Kasumi-1 (cell line): ENCODE measurements at regions not wholly inside any gene's neighbourhood (a gene's known extent, or its start where the extent isn't known, plus 50 kb on each side); places are given as distances from the start of the nearest gene placed in this dataset.

ENCODE experiments used
- DNase-seq, 2 experiments: peaks; one replicate each; lab custom pipeline; 2025; lab: John Stamatoyannopoulos, UW

DNA sequence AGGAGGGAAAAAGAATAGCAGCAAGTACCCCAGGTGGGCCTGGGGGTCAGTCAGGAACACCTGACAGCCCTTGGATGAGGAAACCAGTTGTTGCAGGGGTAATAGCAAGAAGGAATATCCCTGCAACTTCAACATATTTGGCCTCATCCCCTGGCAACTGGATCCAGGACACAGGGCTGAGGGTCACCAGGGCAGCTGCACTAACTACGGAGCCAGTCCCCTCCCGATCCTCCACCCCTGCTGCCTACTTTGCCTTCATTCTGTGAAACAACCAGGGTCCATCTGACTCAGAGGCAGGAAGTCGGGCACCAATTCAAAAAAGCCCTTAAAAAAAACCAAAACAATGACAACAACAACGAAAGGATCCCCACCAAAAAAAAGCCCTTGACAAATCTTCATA is 52.9 kb downstream of the FRMPD3 start:
- no peak for DNase-seq

DNA sequence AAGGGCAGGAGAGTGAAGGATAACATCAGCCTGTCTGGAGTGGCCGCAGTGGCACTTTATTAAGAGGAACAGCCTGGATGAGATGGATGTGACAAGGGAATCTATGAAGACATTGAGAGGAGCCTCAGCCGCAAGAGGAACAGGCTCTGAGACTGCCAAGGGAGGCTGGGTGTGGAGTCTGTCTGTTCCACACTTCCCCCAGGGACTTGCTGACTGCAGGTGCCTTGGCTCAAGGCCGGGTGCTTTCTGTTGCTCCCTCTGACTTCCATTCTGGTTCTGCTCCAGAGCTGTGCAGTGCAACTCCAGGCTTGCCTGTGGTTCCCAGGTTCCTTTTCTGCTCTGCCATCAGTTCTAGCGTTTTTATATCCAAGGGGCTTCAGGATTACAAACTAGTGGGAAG is 54.6 kb downstream of the FRMPD3 start:
- no peak for DNase-seq

DNA sequence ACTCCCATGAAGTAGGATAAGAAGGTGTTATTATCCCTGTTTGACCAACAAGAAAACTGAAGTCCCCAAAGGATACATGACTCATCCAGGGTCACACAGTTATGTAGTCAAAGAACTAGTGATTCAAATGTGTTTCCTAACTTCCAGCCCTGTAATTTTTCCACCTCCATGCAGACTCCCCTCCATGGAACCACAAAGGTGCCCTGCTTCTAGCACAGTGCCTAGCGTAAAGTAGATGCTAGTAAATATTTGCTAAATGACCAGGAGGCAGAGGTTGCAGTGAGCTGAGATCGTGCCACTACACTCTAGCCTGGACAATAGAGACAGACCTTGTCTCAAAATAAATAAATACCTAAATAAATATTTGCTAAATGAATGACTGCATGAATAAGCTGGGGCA is 55.8 kb downstream of the FRMPD3 start:
- no peak for DNase-seq

DNA sequence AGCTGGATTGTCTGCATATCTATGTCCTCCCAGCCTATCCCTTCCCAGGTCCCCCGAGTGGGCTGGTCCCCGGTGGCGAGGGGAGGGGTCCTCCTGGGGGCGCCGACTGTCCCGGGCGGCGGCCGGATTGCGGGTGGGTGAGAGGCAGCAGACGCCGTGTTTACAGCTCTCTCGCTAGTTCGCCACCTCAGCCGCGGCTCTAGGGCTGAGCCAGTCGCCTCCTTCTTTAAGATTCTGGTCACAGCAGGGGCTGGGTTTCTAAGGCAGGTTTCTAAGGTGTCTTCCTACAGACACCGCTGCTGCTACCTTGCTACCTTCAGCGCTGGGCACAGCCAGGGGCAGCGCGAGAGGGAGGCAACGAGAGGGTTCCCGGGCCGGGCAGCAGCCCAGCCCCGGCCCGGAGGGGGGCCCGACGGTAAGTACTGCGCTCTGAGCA is 57.2 kb downstream of the FRMPD3 start:
- DNase-seq, result no peak

DNA sequence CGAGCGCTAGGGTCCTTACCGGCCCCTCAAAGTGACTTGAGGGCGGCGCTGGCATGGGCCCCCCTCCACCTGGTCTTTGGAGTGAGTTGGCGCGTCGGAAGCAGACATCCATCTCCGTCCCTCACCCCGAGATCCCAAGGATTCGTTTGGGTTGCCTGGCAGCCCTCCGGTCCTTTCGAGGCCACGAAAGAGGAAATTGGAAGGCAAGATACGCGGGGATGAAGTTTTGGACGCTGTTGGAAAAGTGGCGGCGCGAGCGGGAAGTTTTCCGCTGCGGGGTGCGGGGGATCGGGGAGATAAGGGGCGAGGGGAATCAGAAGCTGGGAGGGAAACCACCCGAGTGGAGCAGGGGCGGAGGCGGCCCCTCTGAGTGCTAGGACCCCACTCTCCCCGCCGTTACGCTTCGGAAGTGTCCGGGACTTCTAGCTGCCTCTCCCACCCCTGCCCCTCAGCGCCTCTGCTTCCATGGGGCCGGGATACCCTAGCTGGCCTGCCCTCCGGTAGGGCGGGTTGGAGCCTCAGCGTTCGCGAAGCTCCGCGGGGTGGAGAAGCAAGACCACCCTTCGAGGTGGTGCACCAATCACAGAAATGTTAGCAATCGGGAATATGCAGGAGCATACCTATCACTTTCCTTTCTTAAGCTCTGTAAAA is 57.8 kb downstream of the FRMPD3 start:
- no peak for DNase-seq

DNA sequence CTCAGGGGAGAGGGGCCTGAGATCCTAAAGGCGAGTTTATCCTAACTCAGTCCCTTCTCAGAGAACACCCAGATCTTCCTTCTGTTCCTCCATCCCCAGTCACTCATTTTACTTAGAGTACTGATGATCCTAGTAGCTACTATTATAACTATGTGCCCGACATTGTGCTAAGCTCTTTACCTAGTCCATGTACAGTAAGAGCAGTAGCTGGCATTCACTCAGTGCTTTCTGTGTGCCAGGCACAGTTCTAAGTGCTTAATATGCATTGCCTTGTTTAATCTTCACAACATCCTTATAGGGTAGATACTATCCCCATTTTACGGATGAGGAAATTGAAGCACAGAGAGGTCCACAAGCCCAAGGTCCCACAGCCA is 58.3 kb downstream of the FRMPD3 start:
- DNase-seq, result no peak

DNA sequence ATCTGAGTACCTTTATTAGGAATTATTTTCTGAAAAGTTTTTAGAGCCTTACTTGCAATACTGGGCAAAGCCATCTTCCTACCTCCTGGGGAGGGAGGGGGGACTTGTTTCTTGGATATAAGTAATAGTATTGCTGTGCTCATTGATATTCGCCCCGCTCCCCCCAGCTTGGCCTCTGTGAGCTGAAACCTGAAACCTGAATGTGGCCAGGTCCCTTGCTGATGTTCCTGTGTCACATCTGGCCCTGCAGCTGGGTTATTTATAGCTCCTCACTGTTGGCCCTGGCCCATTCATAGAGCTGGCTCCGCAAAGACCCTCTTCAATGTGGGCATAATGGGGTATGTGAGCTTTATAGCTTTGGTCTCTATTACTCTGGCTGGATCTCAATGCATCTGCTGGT is 59.5 kb downstream of the FRMPD3 start:
- no peak for DNase-seq

DNA sequence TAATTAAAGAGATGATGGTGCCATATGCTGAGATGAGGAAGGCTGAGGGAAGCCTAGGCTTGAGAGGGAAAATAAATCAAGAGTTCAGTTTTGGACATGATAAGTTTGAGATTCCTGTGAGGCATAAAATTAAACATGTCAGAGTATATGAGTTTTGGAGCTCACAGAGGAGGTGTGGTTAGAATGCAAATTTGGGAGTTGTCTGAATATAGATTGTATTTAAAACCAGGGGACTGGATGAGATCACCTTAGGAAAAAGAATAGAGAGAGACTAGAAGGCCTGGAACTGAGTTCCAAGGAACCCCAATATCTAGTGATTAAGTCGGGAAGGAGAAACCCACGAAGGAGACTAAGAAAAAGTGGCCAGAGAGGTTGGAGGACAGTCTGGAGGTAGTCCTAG is 65.5 kb downstream of the FRMPD3 start:
- no peak for DNase-seq

DNA sequence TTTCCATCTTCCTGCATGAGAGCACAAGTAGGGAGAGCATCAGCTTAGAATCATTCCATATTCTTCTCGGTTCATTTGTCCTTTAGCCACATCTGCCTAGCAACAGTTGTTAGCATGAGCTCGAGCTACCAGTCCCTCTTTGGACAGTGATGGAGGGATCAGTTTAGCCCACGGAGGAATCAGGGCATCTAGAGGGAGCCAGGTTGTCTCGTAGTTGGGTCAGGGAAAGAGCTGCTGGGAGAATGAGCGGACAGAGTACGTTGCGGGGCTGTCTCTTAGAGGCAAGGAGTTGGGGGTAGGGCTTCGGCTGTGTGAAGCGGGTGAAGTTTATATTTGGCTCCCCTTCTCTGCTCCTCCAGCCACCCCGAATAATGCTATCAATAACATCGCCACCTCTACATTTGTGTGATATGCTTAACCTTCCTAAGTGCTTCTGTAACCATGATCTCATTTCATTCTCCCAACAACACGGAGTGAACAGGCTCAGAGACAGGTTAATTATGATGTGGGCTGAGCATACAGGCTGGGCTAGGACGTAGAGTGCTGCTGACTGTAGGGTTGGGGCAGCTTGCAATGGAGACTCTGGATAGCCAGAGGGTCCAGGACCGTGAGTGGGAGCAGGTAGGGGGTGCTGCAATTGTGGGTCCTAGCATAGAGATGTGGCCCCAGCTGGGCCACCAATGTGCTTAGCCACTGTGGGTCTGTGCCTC is 72.6 kb downstream of the FRMPD3 start:
- no peak for DNase-seq

DNA sequence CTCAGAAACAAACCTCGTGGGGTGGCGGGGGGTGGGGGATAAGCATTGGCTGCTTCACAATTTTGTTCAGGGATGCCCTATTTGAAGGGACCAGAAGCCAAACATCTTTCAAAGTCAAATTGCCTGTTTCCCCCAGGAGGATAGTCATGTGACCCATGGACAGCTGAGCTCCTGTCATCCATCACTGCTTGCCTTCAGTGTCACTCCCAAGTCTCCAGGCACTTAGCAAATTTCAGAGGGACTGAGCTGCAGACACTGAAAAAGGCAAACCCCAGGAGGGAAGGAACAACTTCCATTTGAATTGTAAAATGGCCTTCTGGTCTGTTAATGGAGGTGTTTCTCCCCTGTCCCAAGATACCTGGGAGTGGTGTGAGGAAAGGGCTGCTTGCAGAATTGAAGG is 73.4 kb downstream of the FRMPD3 start:
- DNase-seq, result no peak

DNA sequence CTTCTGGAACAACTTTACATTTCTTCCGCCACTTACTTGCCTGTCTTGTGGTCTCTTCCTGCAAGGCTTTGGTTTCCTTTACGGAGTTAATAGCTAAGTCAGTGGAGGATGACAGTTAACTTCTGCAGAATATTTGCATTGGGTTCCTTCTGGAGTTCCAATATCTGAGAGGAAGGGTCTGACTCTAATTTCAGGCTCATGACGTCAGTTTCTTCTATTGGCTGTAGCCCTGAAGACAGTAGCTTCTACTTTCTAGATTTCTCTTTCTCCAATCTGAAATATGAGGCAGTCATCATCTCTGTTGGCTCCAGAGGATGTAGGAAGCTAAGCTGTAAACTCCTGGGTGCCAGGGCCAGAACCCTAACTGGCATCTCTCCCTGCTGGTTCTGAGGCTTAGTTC is 76.7 kb downstream of the FRMPD3 start:
- no peak for DNase-seq

DNA sequence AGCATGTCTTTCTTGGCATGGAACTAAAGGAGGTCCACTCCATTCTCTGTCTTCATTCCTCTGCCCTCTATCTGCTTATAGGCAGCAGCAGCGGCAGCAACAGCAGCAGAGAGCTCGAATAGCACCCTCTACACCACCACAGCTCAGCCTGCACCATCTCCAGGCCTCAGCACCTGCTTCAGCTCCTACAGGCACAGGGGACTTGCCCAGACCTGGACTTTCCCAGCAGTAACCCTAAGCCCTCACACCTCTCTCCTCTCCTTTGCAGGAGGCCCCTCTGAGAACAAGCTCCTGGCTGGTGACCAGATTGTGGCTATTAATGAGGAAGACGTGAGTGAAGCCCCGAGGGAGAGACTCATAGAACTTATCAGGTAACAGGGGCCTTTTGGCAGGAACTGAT is 80.7 kb downstream of the FRMPD3 start:
- no peak for DNase-seq

DNA sequence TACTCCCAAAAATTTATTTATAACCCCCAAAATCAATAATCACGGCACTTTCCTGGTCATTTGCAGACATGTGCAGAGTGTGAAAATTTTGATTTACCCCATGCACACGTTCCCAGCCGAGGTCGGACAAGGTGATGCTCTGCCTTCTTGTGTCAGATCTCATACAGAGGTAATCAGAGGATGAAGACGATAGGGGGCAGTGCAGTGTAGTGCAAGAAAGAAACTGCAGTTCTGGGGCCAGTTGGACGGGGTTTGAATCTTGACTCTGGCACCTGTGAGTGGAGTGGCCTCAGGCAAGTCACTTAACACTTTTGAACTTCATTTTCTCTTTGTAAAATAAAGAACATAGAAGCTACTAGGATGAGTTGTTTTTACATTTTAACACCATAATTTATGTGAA is 88.4 kb downstream of the FRMPD3 start:
- DNase-seq, result peak; percentile 19 to 32

DNA sequence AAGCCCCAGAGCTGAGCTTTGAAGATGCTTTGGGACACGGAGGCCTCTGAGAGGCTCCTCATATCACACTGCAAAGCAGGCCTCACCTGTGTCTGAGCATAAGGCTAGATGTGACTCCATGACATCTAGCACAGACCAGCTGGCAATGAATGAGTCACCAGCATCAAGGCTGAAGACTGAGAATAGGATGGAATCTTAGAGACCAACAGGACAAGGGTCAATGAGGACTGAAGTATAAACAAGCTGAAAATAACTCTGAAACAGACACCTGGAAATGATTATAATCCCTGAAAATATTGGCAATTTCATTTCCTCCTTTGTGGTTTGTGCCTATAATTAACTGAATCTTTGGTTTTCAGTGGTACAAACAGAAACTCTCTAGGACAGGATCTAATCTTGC is 87.1 kb upstream of the PRPS1 start:
- DNase-seq, result no peak

DNA sequence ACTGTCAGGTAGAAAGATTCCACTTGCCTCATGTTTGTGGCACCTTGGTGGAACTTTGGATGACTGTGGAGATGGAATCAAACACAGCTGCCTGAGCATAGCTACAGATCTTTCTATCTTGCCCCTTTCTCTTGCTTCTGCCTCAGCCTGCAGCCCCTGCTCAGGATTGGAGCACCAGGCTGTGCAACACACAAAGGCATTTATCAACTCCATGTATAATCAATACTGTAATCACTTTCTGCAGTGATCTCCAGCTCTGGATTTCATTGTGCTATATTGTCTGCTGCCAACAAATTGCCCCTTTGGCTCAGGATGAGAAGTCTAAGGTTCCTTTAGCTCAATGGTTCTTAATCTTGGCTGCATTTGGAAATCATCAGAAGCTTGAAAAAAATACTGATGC is 86.3 kb upstream of the PRPS1 start:
- no peak for DNase-seq

DNA sequence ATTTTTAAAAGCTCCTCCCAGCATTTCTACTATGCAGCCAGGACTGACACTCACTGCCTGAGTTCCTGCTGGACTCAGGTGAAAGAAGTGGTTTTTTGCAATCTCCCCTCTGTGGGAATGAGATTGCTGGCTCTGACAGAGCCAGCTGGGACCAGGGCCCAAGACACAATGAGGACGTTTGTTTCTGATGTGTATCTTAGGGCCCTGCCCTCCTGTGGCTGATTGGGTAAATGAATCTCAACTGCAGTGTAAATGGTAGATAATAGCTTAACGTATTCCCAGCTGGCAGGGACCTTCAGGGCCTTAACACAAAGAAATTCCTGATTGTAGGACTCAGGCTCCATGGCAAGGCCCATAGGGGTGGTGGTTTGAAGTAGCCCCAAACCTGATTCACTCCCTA is 85.8 kb upstream of the PRPS1 start:
- peak in 1 of 2 experiments; percentile 9 for DNase-seq

DNA sequence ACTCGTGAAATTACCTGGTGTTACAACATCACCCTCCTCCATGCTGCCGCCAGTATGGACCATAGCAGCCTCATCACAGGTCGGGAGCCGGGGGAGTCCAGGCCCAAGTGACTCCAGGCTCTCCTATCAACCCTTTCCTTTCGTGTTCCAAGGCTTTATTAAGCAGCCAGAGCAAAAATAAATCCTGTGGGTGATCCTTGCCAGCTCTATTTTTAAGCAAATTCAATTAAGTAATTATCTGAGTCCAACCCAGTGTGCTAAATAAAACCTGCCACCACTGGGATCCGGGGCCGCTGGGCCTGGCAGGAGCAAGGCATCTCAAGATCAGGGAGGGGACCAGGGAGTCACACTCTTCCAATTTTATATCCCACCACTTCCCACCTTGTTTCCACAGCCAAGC is 80.7 kb upstream of the PRPS1 start:
- DNase-seq, result no peak

DNA sequence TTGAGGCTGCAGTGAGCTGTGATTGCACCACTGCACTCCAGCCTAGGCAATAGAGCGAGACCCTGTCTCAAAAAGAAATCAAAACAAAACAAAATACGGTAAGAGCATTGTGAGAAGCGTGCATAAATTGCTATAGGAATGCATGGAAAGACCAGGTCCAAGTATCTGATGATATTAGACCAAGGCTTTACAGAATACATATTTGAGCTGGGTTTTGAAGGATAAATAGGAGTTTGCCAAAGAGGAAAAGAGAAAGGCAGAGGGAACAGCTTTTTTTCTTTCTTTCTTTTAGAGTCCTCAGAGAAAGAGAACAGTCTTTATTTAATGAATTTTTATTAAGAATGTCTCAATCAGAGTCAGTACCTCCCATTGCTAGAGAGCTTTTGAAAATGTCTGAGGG is 79.5 kb upstream of the PRPS1 start:
- DNase-seq, result no peak

DNA sequence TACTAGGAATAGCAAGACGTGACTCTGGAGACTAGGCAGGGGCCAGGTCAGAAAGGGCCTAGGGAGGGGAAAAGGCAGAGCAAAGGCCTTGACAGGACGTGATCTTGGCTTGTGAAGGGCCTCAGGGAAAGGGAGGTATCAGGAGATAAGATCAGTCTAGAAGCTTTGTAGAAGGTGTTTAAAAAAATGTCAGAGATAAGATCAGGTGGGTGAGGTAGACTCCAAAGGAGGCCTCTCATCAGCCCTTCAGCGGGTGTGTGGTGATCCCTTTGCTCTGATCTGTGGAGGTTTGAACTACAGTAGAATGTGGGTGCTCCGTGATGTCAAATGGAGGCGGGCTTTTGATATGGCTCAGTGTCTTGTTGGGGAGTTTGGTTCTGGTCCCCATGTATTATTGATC is 78.8 kb upstream of the PRPS1 start:
- DNase-seq, result no peak

DNA sequence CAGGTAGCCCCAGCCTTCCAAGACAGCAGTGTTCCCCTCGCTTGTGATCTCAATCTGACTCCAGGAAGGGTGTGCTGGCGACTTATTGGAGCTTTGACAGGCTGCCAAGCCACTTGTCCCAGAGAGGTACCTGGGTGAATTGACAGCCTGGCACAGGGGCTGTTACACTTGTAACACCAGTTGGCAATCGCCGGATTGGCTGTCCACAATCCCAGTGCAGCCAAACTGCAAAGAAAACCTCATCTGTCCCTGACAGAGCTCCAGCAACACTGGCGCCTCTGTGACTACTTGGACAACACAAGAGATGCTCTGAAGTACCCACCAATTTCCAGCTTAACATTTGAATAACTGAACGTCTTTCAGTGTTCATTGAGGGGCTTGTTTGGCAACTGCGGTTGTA is 76.8 kb upstream of the PRPS1 start:
- no peak for DNase-seq

DNA sequence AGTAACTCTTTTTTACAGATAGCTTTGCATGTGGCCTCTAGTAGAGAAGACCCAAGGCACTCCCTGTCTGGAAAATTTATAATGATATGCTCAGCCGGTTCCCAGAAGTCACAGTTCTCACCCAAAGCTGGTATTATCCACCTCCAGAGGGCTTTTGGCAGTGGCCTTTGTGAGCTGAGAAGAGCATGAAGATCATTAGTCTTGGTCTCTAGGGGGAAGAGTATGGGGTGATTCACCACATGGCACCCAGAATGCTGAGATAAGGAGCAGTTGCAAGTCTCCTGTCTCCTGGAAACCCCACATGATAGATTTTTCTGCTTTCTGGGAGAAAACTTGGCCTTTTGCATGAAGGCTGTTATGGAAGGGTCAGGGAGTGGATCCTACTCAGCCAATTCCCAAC is 75.4 kb upstream of the PRPS1 start:
- no peak for DNase-seq

DNA sequence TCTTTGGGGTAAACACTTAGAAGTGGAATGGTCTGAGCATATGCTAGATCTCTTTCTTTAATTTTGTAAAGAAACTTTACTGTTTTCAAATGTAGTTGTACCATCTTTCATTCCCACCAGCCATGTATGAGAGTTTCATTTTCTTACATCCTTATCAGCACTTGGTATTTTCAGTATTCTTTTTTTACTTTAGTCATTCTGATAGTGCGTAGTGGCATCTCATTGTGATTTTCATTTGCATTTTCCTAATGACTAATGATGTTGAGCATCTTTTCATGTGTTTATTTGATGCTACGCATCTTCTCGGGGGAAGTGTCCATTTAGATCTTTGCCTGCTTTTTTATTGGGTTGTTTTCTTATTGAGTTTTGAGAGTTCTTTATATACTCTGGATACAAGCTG is 71.3 kb upstream of the PRPS1 start:
- DNase-seq, result no peak

DNA sequence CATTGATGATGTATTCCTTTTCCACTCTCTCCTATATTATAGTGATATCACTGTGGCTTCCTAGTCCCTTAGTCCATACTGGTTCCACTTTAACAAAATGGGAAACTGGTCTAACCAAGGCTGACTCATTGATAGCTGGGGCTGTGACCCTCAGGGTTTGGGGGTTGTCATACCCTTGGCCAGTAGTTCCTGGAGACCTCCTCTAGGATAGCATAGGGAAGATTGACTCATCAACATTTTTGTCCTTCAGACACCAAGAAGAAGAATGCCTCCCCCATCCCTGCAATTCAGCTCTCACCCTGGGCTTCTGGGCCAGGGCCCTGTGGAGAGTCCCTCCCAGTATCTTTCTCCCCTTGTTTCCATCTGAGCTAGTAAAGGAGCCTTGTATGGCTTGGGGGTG is 68.8 kb upstream of the PRPS1 start:
- no peak for DNase-seq

DNA sequence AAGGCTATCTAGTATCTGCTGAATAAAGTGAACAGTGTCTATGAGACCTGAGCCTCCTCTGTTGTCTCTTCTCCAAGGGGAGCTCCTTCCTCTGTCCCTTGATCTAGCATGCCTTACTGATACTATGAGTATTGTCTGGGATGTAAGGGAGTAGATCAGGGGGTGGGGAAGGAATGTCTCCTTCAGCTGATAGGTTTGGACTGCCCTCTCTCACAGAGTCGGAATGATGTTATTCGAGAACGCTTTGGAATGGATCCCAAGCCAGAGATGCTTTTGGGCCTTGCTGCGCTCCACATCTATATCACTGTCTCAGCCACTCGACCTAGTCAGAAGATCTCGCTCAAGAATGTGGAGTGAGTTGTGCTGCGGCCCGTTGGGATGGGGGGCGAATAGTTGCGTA is 68.3 kb upstream of the PRPS1 start:
- no peak for DNase-seq
